ENCODE measurements at regions not wholly inside any gene's neighbourhood (a gene's known extent, or its start where the extent isn't known, plus 50 kb on each side); places are given as distances from the start of the nearest gene placed in this dataset.

DNA sequence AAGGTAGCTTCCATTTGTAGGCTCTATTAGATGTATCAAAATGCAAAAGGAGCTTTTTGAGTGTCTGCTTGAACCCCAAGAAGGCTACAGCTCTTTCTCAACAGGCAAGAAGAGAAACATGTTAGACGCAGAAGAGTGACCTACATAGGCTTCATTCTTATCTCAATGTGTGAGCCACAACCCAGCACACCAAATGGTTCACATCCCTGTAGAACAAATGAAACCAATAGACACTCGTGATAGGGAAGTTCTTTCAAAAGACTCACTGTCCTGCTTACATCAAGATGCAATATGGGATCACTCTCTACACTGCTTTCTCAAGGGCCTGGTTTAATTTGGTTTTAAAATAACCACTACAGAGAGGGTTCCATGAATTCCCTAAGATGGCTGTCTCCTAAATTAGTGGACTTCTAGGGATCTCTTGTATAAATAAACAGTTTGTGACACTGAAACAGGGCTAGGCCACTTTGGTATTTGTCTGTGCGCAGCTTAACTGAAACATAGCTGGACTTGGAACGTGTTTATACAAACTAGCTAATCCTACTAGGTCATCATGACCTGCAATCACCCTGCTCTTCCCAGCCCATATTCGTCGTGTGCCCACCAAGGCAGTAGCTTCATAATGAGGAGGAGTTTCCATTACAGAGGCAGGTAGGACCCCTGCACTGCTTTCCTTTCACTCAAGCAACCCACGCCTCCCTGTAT, 225.4 kb upstream of the PREP start:
- Mint-ChIP-seq H3K27ac (no peak overlapping the region), H3K4me3 (ENCODE audit: low read depth) (no peak overlapping the region), H3K27me3 (peaks cover 10% of the 10 kb centered on the region), H3K4me1 (ENCODE audit: low read depth) (no peaks in the 10 kb centered on the region), H3K36me3 (ENCODE audit: insufficient read depth) (no peaks in the 10 kb centered on the region), H3K9me3 (ENCODE audit: low read depth) (peaks cover 14% of the 10 kb centered on the region)
- DNase-seq (ENCODE audit: low spot score, unreplicated experiment) = no peak
- TF ChIP-seq, protein P1, sequence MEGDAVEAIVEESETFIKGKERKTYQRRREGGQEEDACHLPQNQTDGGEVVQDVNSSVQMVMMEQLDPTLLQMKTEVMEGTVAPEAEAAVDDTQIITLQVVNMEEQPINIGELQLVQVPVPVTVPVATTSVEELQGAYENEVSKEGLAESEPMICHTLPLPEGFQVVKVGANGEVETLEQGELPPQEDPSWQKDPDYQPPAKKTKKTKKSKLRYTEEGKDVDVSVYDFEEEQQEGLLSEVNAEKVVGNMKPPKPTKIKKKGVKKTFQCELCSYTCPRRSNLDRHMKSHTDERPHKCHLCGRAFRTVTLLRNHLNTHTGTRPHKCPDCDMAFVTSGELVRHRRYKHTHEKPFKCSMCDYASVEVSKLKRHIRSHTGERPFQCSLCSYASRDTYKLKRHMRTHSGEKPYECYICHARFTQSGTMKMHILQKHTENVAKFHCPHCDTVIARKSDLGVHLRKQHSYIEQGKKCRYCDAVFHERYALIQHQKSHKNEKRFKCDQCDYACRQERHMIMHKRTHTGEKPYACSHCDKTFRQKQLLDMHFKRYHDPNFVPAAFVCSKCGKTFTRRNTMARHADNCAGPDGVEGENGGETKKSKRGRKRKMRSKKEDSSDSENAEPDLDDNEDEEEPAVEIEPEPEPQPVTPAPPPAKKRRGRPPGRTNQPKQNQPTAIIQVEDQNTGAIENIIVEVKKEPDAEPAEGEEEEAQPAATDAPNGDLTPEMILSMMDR (IDR thresholded peaks at IDR 0.05; ENCODE audit: unreplicated experiment) = no peak

DNA sequence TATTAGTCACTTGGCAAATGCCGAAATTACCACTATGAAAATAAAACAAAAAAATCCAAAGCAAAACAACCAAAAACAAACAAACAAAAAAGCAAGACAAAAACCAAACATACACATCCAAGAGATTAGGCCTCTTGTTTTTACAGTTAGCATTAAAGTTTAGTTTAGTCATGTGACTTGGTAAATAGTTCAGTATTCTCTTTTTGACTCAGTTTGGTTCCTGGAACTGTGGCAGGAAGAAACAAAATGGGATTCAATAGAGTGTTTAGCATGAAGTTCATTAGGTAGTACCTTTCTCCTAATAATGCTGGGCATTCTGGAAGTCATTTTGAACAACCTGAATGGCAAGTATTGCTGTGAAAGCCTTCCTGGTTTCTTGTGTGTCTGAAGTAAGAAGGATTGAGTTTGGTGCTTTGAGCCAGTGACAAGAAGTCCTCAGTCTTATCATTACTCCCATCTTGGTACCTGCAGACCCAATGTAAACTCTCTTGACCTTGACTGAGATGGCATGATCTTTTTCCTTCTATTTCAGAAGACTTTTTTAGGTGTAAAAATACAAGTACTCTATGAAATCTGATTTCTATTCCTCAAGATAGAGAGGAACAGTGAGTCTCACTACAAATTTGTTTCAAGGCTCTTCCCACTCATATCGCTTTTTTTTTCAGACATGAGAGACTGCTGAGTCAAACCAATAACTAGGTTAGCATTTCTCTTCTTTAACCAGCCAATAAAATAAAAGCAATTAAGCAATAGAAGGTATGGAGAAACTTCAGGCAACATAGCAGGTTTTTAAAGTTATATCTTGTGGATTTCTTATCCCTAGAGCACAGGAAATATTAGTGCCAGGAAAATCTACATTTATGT, 223.6 kb upstream of the PREP start:
- Mint-ChIP-seq H3K4me3 (ENCODE audit: low read depth) (no peak overlapping the region), H3K4me1 (ENCODE audit: low read depth) (peaks cover 4% of the 10 kb centered on the region), H3K27ac (no peak overlapping the region), H3K36me3 (ENCODE audit: insufficient read depth) (no peaks in the 10 kb centered on the region), H3K9me3 (ENCODE audit: low read depth) (peaks cover 8% of the 10 kb centered on the region), H3K27me3 (peaks cover 10% of the 10 kb centered on the region)
- TF ChIP-seq, protein P1 (IDR thresholded peaks at IDR 0.05; ENCODE audit: unreplicated experiment) = no peak
- DNase-seq (ENCODE audit: low spot score, unreplicated experiment) = no peak

DNA sequence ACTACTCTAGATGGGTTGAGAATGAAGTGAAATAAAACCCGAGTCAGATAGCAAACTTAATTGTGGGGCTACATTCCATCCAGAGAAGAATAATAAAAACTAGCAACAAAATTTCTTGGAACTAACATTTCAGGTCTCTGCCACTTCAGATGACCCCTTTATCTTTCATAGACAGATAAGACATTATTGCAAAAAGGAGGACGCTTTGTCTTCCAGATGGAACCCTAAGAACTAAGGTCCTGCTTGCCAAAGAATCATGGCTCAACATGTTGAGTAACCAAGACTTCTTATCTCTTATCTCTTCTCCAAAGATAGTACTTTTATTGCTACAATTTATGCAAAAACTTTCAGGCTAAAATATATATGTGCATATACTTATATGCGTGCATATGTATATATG, 221.1 kb upstream of the PREP start:
- no peaks in the 10 kb centered on the region for H3K27me3 Mint-ChIP-seq
- H3K27ac Mint-ChIP-seq = no peak overlapping the region
- TF ChIP-seq, protein P1 (IDR thresholded peaks at IDR 0.05; ENCODE audit: unreplicated experiment) = no peak
- no peaks in the 10 kb centered on the region for H3K36me3 Mint-ChIP-seq (ENCODE audit: insufficient read depth)
- DNase-seq (ENCODE audit: low spot score, unreplicated experiment) = no peak
- H3K9me3 Mint-ChIP-seq (ENCODE audit: low read depth) = no peaks in the 10 kb centered on the region
- no peak overlapping the region for H3K4me3 Mint-ChIP-seq (ENCODE audit: low read depth)
- H3K4me1 Mint-ChIP-seq (ENCODE audit: low read depth) = peaks cover 4% of the 10 kb centered on the region

DNA sequence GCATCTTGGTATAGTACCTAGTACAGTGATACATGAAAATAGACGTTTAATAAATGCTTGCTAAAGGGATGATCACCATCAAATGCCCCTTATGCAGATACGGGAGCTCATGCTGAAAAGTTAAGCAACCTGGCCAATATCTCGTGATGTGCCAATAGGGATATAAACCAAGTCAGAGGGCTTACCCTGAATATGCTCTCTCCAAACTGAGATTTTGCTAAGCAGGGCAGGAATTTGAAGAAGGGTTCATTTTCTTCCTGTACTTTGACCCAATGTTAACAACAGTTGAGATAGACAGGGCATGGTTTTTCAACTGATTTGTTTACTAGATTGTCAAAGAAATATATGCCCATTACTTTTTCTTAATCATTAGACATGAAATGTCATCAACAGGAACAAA, 219.3 kb upstream of the PREP start:
- TF ChIP-seq, protein P1 (IDR thresholded peaks at IDR 0.05; ENCODE audit: unreplicated experiment) = no peak
- no peak for DNase-seq (ENCODE audit: low spot score, unreplicated experiment)
- Mint-ChIP-seq H3K4me3 (ENCODE audit: low read depth) (no peak overlapping the region), H3K27me3 (no peaks in the 10 kb centered on the region), H3K4me1 (ENCODE audit: low read depth) (peaks cover 4% of the 10 kb centered on the region), H3K9me3 (ENCODE audit: low read depth) (no peaks in the 10 kb centered on the region), H3K36me3 (ENCODE audit: insufficient read depth) (no peaks in the 10 kb centered on the region), H3K27ac (no peak overlapping the region)

DNA sequence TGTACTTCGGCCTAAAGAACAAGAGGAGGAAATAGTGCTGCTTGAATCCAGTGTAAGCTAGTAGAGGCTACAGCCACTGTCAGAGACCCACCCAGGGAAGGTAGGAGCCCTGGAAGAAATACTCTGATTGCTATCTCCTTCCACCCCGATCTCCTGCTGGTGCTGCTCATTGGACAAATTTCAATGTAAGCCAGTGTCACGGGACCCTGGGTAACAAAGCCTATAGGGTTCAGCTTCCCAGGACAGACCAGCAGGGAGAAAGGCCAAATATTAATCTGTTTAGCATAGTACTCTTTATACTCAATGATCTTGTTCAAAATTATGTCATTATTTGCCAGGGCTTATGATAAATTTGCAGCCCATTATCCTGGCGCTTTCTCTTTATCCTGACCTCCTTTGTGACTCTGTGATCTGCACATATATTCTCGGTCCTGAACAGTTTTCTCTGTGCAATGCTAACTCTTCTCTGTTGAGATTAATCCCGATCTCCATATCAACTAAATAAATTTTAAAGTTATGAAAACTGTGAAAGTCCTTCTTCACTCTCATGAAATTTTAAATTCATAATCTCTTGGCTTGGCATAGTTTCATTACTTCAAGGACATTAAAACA, 218.8 kb upstream of the PREP start:
- H3K4me3 Mint-ChIP-seq (ENCODE audit: low read depth) = no peak overlapping the region
- peaks cover 1% of the 10 kb centered on the region for H3K9me3 Mint-ChIP-seq (ENCODE audit: low read depth)
- peaks cover 4% of the 10 kb centered on the region for H3K4me1 Mint-ChIP-seq (ENCODE audit: low read depth)
- H3K36me3 Mint-ChIP-seq (ENCODE audit: insufficient read depth) = no peaks in the 10 kb centered on the region
- no peak overlapping the region for H3K27ac Mint-ChIP-seq
- TF ChIP-seq, protein P1 (IDR thresholded peaks at IDR 0.05; ENCODE audit: unreplicated experiment) = no peak
- no peak for DNase-seq (ENCODE audit: low spot score, unreplicated experiment)
- no peaks in the 10 kb centered on the region for H3K27me3 Mint-ChIP-seq
